Adrenal gland (tissue), 9 donors: ENCODE measurements at regions not wholly inside any gene's neighbourhood (a gene's known extent, or its start where the extent isn't known, plus 50 kb on each side); places are given as distances from the start of the nearest gene placed in this dataset.

Experiments
- DNase-seq, 7 donors: peaks; one replicate each; pipeline ENCODE4 v3.0.0-alpha.2; 2019 to 2020
- H3K27ac ChIP-seq, 5 donors: fragments of 200-600 bp; sonication (generic) in 4 of 5; 1 replicate in 3 of 5; 2 replicates in 2 of 5; pipeline versions ENCODE4 v1.5.1 to v1.8.0; 2016 to 2020; ENCODE audit warnings: mild to moderate bottlenecking in 1 of 5
- H3K27me3 ChIP-seq: fragments of 200-600 bp; 2 replicates; pipeline ENCODE4 v1.8.0; 2021
- H3K36me3 ChIP-seq, 2 donors: fragments of 200-600 bp; replicated peaks in 1 of 2; 1 replicate in 1 of 2; 2 replicates in 1 of 2; pipeline versions ENCODE4 v1.5.1 to v1.8.0; 2018 to 2022
- H3K4me1 ChIP-seq, 2 donors: fragments of 200-600 bp; replicated peaks in 1 of 2; 1 replicate in 1 of 2; 2 replicates in 1 of 2; pipeline versions ENCODE4 v1.5.1 to v1.8.0; 2018 to 2021
- H3K4me3 ChIP-seq, 4 donors: fragments of 200-600 bp; sonication (generic) in 3 of 4; one replicate each; pipeline ENCODE4 v1.5.1; 2016 to 2018
- H3K9me3 ChIP-seq, 3 donors: fragments of 200-600 bp; sonication (generic) in 1 of 3; replicated peaks in 1 of 3; 1 replicate in 2 of 3; 2 replicates in 1 of 3; pipeline versions ENCODE4 v1.5.1 to v1.8.0; 2016 to 2021
- POLR2A ChIP-seq, 2 donors: fragments of 450-650 bp; IDR thresholded peaks; one replicate each; pipeline ENCODE4 v1.6.1; 2017; ENCODE audit warnings: antibody characterized with exemption in 2 of 2, mild to moderate bottlenecking in 2 of 2, moderate library complexity in 1 of 2
- WGBS, 4 donors: extraction: QIAGEN DNeasy Blood & Tissue Kit in 2 of 4; methylation state at CpG; one replicate each; pipeline versions ENCODE4 v1.1.5 to v1.1.7; 2013 to 2017; 5-methylcytosine and 5-hydroxymethylcytosine counted together
- intact Hi-C, 2 donors: fragments of 100-400 bp; cut with DNase I; formaldehyde crosslinking; loops; one replicate each; pipeline versions ENCODE4 v1.14.1 to v1.15.0; 2022 to 2023
- TF ChIP-seq, protein P1 (sequence below), 6 experiments: fragments of 450-650 bp in 4 of 6; fragments of 200-600 bp in 2 of 6; sonication (generic) in 1 of 6; IDR thresholded peaks; 1 replicate in 5 of 6; 2 replicates in 1 of 6; pipeline versions ENCODE4 v1.5.1 to v1.8.0; 2016 to 2021; ENCODE audit warnings: antibody characterized with exemption in 6 of 6, mild to moderate bottlenecking in 2 of 6, moderate library complexity in 1 of 6
- donor health status: healthy with polysubstance abuse.
- donor health status: Bipolar disorder and iron deficiency.
- donor health status: DM: yes; HTN: yes; CAD: no.
- donor health status: DM: no; HTN: no; CAD: no.
- donor health status: DM: no; HTN: no; CAD: no.

DNA sequence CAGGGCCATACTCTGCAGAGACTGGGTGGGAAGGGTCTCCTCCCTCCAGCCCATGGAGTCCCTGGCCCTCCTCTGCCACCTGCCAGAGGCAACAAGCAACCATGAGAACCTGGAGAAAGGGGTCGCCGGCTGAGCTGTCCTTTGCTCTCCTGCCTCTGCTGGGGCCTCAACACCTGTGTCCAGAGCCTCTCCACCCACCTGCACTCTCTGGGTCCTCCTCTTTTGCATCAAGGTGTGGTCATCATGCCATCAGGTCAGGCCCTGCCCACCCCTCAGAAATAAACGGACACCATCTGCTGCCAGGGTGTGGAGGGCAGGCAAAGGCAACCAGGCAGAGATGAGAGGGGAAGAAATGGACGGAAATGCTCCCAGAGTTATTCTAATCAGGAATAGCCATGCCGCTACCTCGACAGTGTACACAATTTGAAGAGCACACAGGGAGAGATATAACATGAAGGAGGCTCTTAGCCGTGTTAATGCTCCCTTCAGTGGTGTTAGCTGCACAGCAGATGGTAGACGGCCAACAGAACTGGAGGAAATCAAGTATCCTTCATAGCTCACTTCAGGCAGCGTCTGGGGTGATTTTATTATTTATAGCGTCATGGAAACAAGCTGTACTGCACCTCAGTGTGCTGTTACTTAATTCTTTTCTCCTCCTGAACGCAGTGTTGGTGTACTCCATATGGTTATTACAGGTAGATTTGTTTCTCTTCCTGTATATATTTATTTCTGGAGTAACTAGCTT is 247.9 kb downstream of the TSN start:
- Histone ChIP-seq H3K36me3 (no peaks in the 10 kb centered on the region), H3K4me3 (no peak overlapping the region), H3K9me3 (no peaks in the 10 kb centered on the region), H3K27me3 (no peaks in the 10 kb centered on the region), H3K27ac (no peak overlapping the region), H3K4me1 (peaks cover 0 to 6% of the 10 kb centered on the region in 2 donors)
- WGBS, 4 donors: 75 to 85% (median 77%) methylated on average over 9 to 11 of the region's 11 CpGs
- DNase-seq: no peak
- intact Hi-C loops: no loop called here
- TF ChIP-seq POLR2A (IDR thresholded peaks at IDR 0.05): no peak
- TF ChIP-seq, protein P1, sequence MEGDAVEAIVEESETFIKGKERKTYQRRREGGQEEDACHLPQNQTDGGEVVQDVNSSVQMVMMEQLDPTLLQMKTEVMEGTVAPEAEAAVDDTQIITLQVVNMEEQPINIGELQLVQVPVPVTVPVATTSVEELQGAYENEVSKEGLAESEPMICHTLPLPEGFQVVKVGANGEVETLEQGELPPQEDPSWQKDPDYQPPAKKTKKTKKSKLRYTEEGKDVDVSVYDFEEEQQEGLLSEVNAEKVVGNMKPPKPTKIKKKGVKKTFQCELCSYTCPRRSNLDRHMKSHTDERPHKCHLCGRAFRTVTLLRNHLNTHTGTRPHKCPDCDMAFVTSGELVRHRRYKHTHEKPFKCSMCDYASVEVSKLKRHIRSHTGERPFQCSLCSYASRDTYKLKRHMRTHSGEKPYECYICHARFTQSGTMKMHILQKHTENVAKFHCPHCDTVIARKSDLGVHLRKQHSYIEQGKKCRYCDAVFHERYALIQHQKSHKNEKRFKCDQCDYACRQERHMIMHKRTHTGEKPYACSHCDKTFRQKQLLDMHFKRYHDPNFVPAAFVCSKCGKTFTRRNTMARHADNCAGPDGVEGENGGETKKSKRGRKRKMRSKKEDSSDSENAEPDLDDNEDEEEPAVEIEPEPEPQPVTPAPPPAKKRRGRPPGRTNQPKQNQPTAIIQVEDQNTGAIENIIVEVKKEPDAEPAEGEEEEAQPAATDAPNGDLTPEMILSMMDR (IDR thresholded peaks at IDR 0.05): no peak

DNA sequence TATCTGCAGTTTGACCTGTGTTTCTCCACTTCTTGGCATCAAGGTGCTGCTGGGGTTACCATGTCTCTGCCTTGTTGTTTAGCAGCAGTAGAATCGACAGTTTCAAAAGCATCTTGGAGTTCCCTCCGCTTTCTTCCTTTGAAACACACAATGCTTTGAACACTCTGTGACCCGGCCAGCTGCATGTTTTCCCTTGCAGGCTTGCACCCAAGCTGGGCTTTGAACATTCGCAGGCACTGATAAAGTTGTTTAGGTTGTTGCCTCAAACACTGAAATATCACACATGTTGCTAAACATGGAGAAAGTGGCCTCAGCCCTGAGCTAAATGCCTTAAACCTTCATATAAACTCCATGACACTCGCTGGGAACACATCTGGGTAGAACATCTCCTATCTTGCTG is 251.7 kb downstream of the TSN start:
- H3K9me3 ChIP-seq: no peaks in the 10 kb centered on the region
- H3K36me3 ChIP-seq: no peaks in the 10 kb centered on the region
- no peak for DNase-seq
- H3K27ac ChIP-seq: no peak overlapping the region
- intact Hi-C loops: no loop called here
- TF ChIP-seq, protein P1 (IDR thresholded peaks at IDR 0.05): no peak
- TF ChIP-seq POLR2A (IDR thresholded peaks at IDR 0.05): no peak
- 70 to 85% (median 78%) methylated on average over 5 of the region's 5 CpGs for WGBS, 4 donors
- no peak overlapping the region for H3K4me3 ChIP-seq
- H3K27me3 ChIP-seq: no peaks in the 10 kb centered on the region
- no peaks in the 10 kb centered on the region for H3K4me1 ChIP-seq

DNA sequence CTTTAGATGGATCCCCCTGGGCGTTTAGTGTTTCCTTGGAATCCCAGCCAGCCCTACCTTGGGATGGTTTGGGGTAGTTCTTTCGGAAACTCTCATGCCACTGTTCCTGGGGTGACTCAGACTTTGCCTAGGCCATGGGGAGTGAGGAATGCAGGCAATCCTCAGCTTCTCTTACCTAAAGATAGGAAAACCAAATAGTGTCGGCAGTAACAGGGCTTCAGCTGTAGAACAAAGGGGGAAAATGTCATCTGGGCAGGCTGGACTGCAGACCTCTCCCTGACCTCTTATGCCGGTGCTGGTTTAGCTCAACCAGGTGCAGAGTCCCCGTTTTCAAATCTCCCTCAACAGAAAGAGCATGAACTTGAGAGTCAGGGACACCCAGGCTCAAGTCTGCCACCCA is 252.1 kb downstream of the TSN start:
- no peaks in the 10 kb centered on the region for H3K4me1 ChIP-seq
- no peak overlapping the region for H3K4me3 ChIP-seq
- no peaks in the 10 kb centered on the region for H3K36me3 ChIP-seq
- WGBS, 4 donors: 39 to 68% (median 52%) methylated on average over 4 to 5 of the region's 5 CpGs
- TF ChIP-seq POLR2A (IDR thresholded peaks at IDR 0.05): no peak
- TF ChIP-seq, protein P1 (IDR thresholded peaks at IDR 0.05): no peak
- H3K27me3 ChIP-seq: no peaks in the 10 kb centered on the region
- intact Hi-C loops: no loop called here
- H3K9me3 ChIP-seq: no peaks in the 10 kb centered on the region
- DNase-seq: no peak
- H3K27ac ChIP-seq: no peak overlapping the region

DNA sequence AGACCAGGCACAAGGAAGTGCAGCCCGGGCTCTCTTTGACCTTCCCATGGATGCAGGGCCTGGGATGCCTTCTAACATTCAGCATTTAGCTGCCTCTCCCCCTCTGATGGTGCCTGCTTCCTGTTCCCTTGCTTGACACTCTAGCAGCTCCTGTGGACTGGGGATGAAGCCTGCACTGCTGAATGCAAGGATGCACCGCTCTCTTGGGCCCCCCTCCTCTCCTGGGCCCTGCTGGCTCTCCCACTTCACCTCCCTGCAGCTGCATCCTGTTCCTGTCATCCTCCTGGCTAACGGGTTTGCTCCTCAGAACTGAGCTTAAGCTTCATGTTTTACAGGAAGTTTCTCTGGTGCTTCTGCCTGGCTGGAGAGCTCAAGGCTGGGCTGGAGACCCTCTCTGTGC is 254.1 kb downstream of the TSN start:
- WGBS, 4 donors: 45 to 54% (median 51%) methylated on average over 2 to 3 of the region's 3 CpGs
- TF ChIP-seq, protein P1 (IDR thresholded peaks at IDR 0.05): no peak
- TF ChIP-seq POLR2A (IDR thresholded peaks at IDR 0.05): no peak
- intact Hi-C loops: no loop called here

More for the DNA sequence above, 254.1 kb downstream of the TSN start:
- Histone ChIP-seq H3K27me3 (no peaks in the 10 kb centered on the region), H3K27ac (no peak overlapping the region), H3K4me3 (no peak overlapping the region), H3K4me1 (no peaks in the 10 kb centered on the region), H3K9me3 (no peaks in the 10 kb centered on the region), H3K36me3 (no peaks in the 10 kb centered on the region)
- DNase-seq: no peak
